Stimulated activated memory B cell treated with anti-CD40 and anti-IgM and Interleukin-4, amounts not matched to agents 10 μg/mL and 1 μg/mL and 100 μg/mL, for 72 hours (primary cell): ENCODE measurements at regions not wholly inside any gene's neighbourhood (a gene's known extent, or its start where the extent isn't known, plus 50 kb on each side); places are given as distances from the start of the nearest gene placed in this dataset.

ENCODE experiments used
- ATAC-seq: fragments of 150-1000 bp; cut with Tn5 transposase; 2 replicates; pipeline ENCODE4 v1.10.0; 2021
- H3K27ac Mint-ChIP-seq: one replicate; pipeline ENCODE4 v1.8.0; 2022; ENCODE audit warnings: mild to moderate bottlenecking, mixed read lengths
- H3K27me3 Mint-ChIP-seq: one replicate; pipeline ENCODE4 v1.8.0; 2022; ENCODE audit warnings: mixed read lengths
- H3K36me3 Mint-ChIP-seq: one replicate; pipeline ENCODE4 v1.8.0; 2022; ENCODE audit warnings: mixed read lengths
- H3K4me1 Mint-ChIP-seq: one replicate; pipeline ENCODE4 v1.8.0; 2022; ENCODE audit warnings: mixed read lengths
- H3K4me3 Mint-ChIP-seq: one replicate; pipeline ENCODE4 v1.8.0; 2022; ENCODE audit warnings: mild to moderate bottlenecking, moderate library complexity, mixed read lengths
- H3K9me3 Mint-ChIP-seq: one replicate; pipeline ENCODE4 v1.8.0; 2022; ENCODE audit warnings: mixed read lengths

DNA sequence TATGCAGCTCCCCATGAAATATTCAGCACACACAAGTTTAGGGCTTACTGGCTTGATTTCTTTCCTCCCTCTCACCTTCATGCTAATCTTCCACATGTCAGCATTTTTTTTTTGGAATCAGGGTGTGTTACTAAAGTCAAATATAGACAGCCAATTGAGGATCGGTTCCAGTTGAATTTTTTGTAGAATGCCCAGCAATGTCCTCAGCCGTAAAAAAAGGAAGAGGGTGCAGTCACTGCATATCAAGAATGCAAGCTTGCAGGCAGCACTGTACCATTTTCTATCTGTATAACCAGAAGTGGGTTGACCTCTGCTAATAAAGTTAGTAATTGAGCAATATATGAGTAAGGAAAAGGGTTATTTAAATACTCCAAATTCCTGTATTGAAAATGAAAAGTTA is 51.4 kb upstream of the CHMP2B start:
- H3K4me1 Mint-ChIP-seq = no peaks in the 10 kb centered on the region
- no peak overlapping the region for H3K27ac Mint-ChIP-seq
- no peak for ATAC-seq
- H3K9me3 Mint-ChIP-seq = peaks cover 3% of the 10 kb centered on the region
- H3K4me3 Mint-ChIP-seq = no peak overlapping the region
- no peaks in the 10 kb centered on the region for H3K36me3 Mint-ChIP-seq
- peaks cover 10% of the 10 kb centered on the region for H3K27me3 Mint-ChIP-seq

DNA sequence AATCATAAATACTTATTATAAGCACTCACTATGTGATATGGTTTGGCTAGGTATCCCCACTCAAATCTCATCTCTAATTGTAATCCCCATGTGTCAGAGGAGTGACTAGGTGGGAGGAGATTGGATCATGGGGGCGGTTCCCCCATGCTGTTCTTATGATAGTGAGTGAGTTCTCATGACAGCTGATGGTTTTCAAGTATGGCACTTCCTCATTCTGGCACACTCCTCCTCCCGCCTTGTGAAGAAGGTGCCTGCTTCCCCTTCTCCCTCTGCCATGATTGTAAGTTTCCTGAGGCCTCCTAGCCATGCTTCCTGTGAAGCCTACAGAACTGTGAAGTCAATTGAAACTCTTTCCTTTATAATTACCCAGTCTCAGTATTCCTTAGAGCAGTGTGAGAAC is 53.3 kb upstream of the CHMP2B start:
- ATAC-seq = no peak
- H3K4me1 Mint-ChIP-seq = no peaks in the 10 kb centered on the region
- no peaks in the 10 kb centered on the region for H3K36me3 Mint-ChIP-seq
- no peak overlapping the region for H3K4me3 Mint-ChIP-seq
- peaks cover 3% of the 10 kb centered on the region for H3K9me3 Mint-ChIP-seq
- no peak overlapping the region for H3K27ac Mint-ChIP-seq
- peaks cover 4% of the 10 kb centered on the region for H3K27me3 Mint-ChIP-seq

DNA sequence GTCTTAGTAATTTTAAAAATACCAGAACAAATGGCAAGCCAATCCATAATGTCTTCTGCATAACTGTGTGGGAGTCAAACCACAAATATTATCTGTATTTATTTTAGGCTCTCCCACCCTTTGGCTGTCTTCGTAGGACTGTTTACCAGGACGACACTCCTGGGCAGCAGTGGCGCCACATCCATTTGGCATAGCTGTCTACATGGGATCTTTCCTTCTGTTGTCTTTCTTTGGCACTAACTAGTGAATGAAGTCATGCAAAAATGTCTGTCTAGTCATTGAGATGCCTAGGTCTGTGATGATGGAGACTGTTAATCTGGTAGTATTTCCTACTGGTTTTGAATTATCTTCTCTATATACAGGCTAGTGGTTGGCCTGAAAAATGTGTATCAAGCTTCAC is 54.0 kb upstream of the CHMP2B start:
- no peak overlapping the region for H3K27ac Mint-ChIP-seq

DNA sequence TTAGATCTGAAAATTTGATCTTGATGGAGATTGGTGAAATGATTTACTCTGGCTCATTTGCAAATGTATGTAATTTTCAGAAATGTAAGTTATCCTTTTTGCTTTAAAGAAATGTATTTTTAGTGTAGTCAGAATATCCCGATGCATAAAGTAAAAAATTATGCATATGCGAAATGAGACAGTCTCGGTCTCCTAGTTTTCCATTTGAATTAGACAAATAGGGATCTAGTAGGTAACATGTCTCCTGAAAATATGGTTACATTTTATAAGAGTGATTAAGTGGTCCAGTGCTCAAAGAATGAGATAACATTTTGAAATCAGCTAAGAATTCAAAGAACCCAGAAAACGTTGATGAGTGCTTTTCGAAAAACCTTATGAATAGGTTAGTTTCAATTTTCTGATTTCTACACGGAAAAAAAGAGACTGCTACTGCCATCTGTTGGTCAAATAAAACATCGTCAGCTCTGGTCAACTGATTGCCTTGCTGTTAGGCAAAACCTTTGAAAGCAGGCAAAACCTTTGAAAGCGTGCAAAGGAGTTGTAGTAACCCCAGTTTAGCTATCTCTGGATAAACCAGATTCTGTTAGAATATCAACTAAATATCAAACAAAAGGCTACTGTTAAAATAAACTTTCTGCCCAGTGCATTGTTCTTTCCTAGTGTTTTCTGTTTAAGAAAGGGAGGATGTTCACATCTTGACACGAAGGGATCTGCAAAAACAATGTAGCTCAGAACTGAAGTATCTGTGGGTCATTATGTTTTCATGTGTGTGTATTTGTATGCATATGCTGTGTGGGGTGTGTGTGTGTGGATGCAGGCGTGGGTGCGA is 59.3 kb upstream of the CHMP2B start:
- no peaks in the 10 kb centered on the region for H3K36me3 Mint-ChIP-seq
- no peaks in the 10 kb centered on the region for H3K9me3 Mint-ChIP-seq
- H3K27me3 Mint-ChIP-seq = peaks cover 9% of the 10 kb centered on the region
- H3K4me1 Mint-ChIP-seq = no peaks in the 10 kb centered on the region
- H3K4me3 Mint-ChIP-seq = no peak overlapping the region
- H3K27ac Mint-ChIP-seq = no peak overlapping the region
- no peak for ATAC-seq

More for the DNA sequence above, 54.0 kb upstream of the CHMP2B start:
- Mint-ChIP-seq H3K9me3 (peaks cover 3% of the 10 kb centered on the region), H3K27me3 (peaks cover 5% of the 10 kb centered on the region), H3K4me3 (no peak overlapping the region), H3K36me3 (no peaks in the 10 kb centered on the region), H3K4me1 (no peaks in the 10 kb centered on the region)
- ATAC-seq = no peak

DNA sequence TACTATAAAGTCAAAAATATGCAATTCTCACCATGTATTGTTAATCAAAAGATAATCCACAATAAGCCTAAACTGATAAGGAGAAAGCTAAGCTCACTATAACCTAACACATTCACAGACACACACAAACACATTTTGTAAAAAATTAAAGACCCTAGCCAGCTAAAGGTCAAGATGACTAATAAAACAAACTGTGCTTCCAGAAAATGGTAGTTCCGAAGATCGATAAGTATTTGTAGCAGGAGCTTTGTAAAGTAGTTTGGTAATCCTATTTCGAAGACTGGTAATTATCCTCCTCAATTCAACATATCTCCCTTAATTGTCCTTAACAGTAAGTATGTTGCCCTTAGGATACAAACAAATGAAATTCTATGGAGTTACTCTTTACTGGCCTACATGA is 62.9 kb upstream of the CHMP2B start:
- H3K27ac Mint-ChIP-seq = no peak overlapping the region
- ATAC-seq = no peak
- no peaks in the 10 kb centered on the region for H3K9me3 Mint-ChIP-seq
- H3K4me1 Mint-ChIP-seq = no peaks in the 10 kb centered on the region
- no peak overlapping the region for H3K4me3 Mint-ChIP-seq
- H3K36me3 Mint-ChIP-seq = no peaks in the 10 kb centered on the region
- peaks cover 9% of the 10 kb centered on the region for H3K27me3 Mint-ChIP-seq

DNA sequence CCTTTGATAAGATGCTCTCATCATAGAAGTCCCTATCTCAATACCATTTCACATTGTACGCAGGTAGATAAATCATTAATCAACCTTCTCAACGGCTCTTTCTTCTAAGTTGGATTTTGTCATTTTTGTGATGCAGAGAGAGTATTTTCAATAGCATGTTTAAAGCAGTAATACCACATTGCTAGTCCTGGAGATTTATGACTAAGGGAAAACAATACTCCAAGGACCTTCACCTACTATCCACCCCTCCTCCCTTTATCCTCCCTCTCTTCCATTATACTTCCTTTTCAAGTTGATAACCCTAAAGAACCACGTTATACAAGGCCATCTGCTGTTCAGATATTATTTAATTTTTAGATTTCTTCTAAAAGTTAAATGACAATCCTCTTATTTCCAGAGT is 65.3 kb upstream of the CHMP2B start:
- no peaks in the 10 kb centered on the region for H3K9me3 Mint-ChIP-seq
- H3K36me3 Mint-ChIP-seq = no peaks in the 10 kb centered on the region
- no peak for ATAC-seq
- H3K27me3 Mint-ChIP-seq = no peaks in the 10 kb centered on the region
- H3K27ac Mint-ChIP-seq = no peak overlapping the region
- H3K4me1 Mint-ChIP-seq = no peaks in the 10 kb centered on the region
- H3K4me3 Mint-ChIP-seq = no peak overlapping the region

DNA sequence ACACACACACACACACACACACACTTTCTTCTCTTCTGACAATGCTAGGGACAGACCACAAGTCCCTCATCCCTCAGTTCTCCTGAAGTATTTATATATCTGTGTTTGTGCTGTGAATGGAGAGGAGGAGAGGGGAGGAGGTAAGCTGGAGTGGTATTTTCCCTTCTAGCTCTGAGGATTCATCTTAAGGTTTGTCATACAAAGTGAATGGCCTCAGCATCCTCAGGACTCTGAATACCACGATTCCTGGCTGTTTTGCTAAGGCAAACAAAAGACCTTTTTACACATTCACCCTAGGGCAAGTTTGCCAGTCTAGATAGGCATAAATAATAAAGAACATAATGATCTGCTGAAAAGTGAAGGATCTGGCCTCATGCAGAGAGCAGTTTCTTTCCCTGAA is 65.7 kb upstream of the CHMP2B start:
- no peak overlapping the region for H3K4me3 Mint-ChIP-seq
- H3K27ac Mint-ChIP-seq = no peak overlapping the region
- no peak for ATAC-seq
- H3K4me1 Mint-ChIP-seq = no peaks in the 10 kb centered on the region
- no peaks in the 10 kb centered on the region for H3K36me3 Mint-ChIP-seq
- H3K9me3 Mint-ChIP-seq = no peaks in the 10 kb centered on the region
- H3K27me3 Mint-ChIP-seq = no peaks in the 10 kb centered on the region

DNA sequence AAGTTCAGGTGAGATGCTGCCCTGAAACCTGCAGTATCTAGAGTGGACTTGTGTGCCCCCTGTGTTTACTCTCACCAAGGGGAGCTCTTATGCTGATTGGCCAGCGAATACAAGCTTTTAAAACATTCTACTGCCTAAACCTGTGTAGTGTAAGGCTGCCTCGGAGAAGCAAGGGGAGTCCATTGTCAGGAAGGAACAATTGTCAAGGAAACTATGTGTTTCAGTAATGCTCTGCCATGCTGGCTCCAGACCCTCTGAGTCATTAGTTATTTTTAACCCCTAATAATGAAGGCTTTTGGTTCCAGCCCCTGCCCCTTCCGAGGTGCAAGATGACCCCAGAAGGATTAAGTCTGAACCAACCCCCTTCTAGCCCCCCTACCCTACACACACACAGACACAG is 66.1 kb upstream of the CHMP2B start:
- H3K4me1 Mint-ChIP-seq = no peaks in the 10 kb centered on the region
- no peaks in the 10 kb centered on the region for H3K27me3 Mint-ChIP-seq
- H3K27ac Mint-ChIP-seq = no peak overlapping the region
- H3K4me3 Mint-ChIP-seq = no peak overlapping the region
- ATAC-seq = no peak
- H3K9me3 Mint-ChIP-seq = no peaks in the 10 kb centered on the region
- H3K36me3 Mint-ChIP-seq = no peaks in the 10 kb centered on the region

DNA sequence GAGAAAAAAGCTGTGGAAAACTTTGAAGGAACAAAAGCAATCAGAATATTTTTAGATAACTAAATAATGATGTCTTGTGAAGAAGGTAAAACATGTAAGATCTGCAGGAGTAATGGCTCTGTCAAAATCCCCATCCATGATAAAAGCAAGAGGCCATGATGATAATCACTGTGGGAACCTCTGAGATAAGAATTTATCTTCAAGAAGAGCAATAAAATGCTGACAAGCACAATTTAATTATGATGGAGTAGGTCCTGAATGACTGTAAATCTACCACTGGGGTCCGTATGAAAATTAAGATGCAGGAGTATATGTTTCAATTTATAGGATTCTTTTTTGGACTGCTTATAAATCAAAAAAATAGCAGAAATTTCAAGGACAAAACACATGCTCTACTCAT is 68.3 kb upstream of the CHMP2B start:
- no peaks in the 10 kb centered on the region for H3K9me3 Mint-ChIP-seq
- H3K4me1 Mint-ChIP-seq = no peaks in the 10 kb centered on the region
- H3K27me3 Mint-ChIP-seq = no peaks in the 10 kb centered on the region
- no peak for ATAC-seq
- H3K4me3 Mint-ChIP-seq = no peak overlapping the region
- no peaks in the 10 kb centered on the region for H3K36me3 Mint-ChIP-seq
- H3K27ac Mint-ChIP-seq = no peak overlapping the region

DNA sequence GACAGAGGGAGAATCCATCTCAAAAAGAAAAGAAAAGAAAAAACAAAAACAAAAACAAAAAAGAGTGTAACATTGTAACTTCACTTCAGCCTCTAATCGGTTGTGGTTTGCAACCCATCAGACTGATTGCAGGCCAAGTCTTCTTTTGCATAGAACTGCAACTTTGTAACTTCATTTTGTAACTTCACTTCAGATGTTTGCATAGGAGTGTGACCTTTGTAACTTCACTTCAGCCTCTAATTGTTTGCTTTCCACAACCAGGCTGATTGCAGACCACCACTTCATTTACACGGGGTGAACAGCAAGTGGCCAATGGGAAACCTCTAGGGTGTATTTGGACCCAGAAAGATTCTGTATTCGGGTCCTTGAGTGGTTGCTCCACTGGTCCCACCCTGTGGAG is 79.1 kb upstream of the CHMP2B start:
- Mint-ChIP-seq H3K4me3 (no peak overlapping the region), H3K4me1 (no peaks in the 10 kb centered on the region), H3K27ac (no peak overlapping the region), H3K27me3 (no peaks in the 10 kb centered on the region), H3K36me3 (no peaks in the 10 kb centered on the region), H3K9me3 (peaks cover 3% of the 10 kb centered on the region)
- no peak for ATAC-seq

DNA sequence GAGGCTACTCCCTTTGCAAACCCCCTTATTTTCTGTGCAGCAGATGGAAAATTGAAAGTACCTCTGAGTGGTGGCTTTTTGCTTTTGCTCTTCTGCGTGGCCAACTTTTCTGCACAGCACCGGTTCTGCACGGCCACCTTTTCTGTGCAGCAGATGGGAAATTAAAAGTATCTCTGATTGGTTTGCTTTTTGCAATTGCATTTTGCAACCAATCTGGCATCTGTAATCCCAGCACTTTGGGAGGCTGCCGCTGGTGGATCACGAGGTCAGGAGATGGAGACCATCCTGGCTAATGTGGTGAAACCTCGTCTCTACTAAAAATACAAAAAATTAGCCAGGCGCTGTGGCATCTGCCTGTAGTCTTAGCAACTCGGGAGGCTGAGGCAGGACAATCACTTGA is 79.5 kb upstream of the CHMP2B start:
- Mint-ChIP-seq H3K4me3 (no peak overlapping the region), H3K9me3 (peaks cover 3% of the 10 kb centered on the region), H3K36me3 (no peaks in the 10 kb centered on the region), H3K27ac (no peak overlapping the region), H3K27me3 (no peaks in the 10 kb centered on the region), H3K4me1 (no peaks in the 10 kb centered on the region)
- ATAC-seq = no peak

DNA sequence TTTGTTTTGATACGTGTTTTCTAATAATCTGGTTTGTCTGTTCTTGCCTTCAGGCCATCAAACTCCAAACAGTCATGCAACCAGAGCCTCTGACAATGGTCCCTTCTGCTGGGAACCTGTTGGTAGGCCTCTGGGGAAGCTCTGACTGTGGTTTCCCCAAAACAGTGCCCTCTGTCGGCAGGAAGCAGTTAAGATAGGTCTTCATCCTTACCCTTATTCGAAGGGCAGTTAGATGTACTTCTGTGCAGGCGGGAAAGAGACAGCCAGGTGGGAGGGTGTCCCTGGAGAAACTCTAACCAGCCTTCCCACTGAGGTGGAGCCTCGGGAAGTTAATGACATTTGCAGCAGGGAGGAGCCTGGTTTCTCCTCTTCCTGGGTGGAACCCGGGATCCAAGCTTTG is 81.6 kb upstream of the CHMP2B start:
- no peak for ATAC-seq
- Mint-ChIP-seq H3K36me3 (no peaks in the 10 kb centered on the region), H3K9me3 (peaks cover 7% of the 10 kb centered on the region), H3K4me3 (no peak overlapping the region), H3K27me3 (no peaks in the 10 kb centered on the region), H3K27ac (no peak overlapping the region), H3K4me1 (no peaks in the 10 kb centered on the region)

DNA sequence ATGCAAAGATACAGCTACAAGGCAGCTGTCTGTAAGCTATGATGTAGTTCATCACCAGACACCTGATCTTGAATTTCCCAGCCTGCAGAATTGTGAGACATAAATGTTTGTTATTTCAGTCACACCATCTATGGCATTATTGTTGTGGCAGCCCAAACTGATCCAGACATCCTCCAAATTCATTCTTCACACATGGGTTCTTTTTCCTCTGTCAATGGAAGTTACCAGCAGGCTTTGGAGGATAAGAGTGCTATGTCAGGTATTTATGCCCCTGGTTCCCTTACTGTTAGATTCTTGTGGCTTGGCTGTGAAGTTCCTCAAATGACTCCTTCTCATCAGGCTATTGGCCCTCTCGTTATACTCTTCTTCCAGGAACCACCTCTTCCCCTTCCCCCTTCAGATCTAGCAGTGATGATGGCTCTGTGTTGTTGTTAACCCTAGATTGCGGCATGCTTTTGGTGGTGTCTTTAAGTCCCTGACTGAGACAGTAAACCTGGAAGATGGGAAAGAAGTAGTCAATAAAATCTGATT is 91.0 kb upstream of the CHMP2B start:
- ATAC-seq = no peak
- Mint-ChIP-seq H3K36me3 (no peaks in the 10 kb centered on the region), H3K27ac (no peak overlapping the region)

DNA sequence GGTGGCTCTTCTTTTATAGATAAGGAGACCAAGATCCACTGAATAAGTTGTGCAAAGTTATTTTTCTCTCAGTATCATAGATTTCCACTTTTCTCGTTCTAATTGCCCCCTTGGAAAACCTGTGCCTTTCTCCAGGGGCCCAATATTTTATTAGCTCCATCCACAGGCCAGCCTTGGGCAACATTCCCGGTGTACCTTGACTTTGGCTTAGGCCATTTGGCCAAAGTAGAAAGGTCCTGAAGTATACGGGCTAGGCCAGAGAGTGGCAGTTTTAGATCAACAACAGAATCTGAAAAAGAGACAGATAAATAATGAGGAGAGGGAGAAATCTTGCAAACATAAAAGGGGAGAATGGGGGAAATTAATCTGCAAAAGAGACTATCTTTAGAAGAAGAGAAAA is 91.7 kb upstream of the CHMP2B start:
- no peak for ATAC-seq

More for the DNA sequence above, 91.0 kb upstream of the CHMP2B start:
- no peak overlapping the region for H3K4me3 Mint-ChIP-seq
- no peaks in the 10 kb centered on the region for H3K27me3 Mint-ChIP-seq
- peaks cover 14% of the 10 kb centered on the region for H3K9me3 Mint-ChIP-seq
- H3K4me1 Mint-ChIP-seq = no peaks in the 10 kb centered on the region

DNA sequence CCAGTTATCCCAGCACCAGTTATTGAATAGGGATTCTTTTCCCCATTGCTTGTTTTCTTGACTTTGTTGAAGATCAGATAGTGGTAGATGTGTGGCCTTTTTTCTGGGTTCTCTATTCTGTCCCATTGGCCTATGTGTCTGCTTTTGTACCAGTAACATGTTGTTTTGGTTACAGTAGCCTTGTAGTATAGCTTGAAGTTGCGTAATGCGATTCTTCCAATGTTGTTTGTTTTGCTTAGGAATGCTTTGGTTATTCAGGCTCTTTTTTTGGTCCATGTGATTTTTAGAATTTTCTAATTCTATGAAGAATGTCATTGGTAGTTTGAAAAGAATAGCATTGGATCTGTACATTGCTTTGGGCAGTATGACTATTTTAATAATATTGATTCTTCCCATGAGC is 94.3 kb upstream of the CHMP2B start:
- no peaks in the 10 kb centered on the region for H3K4me1 Mint-ChIP-seq
- no peaks in the 10 kb centered on the region for H3K36me3 Mint-ChIP-seq
- ATAC-seq = no peak
- H3K9me3 Mint-ChIP-seq = peaks cover 2% of the 10 kb centered on the region
- no peak overlapping the region for H3K4me3 Mint-ChIP-seq
- no peak overlapping the region for H3K27ac Mint-ChIP-seq
- no peaks in the 10 kb centered on the region for H3K27me3 Mint-ChIP-seq

More for the DNA sequence above, 91.7 kb upstream of the CHMP2B start:
- no peak overlapping the region for H3K27ac Mint-ChIP-seq
- peaks cover 11% of the 10 kb centered on the region for H3K9me3 Mint-ChIP-seq
- no peaks in the 10 kb centered on the region for H3K4me1 Mint-ChIP-seq
- no peaks in the 10 kb centered on the region for H3K36me3 Mint-ChIP-seq
- H3K4me3 Mint-ChIP-seq = no peak overlapping the region
- no peaks in the 10 kb centered on the region for H3K27me3 Mint-ChIP-seq

DNA sequence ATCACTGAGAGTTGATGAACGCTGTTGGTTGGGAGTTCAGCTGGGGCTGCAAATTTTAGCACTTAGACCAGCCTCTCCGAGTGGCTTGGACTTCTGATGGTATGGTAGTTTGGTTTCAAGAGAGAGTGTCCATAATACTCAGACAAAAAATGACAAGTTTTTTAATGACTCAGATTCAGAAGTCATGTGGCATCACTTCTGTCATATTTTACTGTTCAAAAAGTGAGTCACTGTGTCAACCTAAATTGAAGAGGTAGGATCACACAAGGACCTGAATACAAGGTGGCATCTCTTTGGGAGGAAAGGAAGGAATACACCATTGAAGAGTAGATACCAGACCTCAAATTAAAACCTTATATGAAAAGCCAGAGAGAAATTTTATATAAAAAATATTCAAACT is 99.1 kb upstream of the CHMP2B start:
- no peaks in the 10 kb centered on the region for H3K27me3 Mint-ChIP-seq
- no peaks in the 10 kb centered on the region for H3K4me1 Mint-ChIP-seq
- no peaks in the 10 kb centered on the region for H3K9me3 Mint-ChIP-seq
- no peak overlapping the region for H3K27ac Mint-ChIP-seq
- no peak for ATAC-seq
- H3K4me3 Mint-ChIP-seq = no peak overlapping the region
- no peaks in the 10 kb centered on the region for H3K36me3 Mint-ChIP-seq
